Panc1 (cell line): ENCODE measurements at regions not wholly inside any gene's neighbourhood (a gene's known extent, or its start where the extent isn't known, plus 50 kb on each side); places are given as distances from the start of the nearest gene placed in this dataset.

Experiments used
- ATAC-seq: fragments of 200-7000 bp; cut with Tn5 transposase; 2 replicates; pipeline ENCODE4 v1.9.1; 2020; ENCODE audit warnings: mild to moderate bottlenecking, moderate library complexity
- BruUV-seq: library from RNA; stranded (reverse); fragments of 400-500 nt; replicated peaks from 2 replicates; lab custom pipeline; 2021; lab: Mats Ljungman, UMichigan
- CTCF ChIA-PET: fragments of 300-600 bp; sonication (Branson Sonifier 250); formaldehyde crosslinking; loops from one replicate; lab custom pipeline; 2022; ENCODE audit warnings: antibody characterized with exemption; lab: Charles Lee
- POLR2A ChIA-PET: fragments of 300-600 bp; sonication (Branson Sonifier 250); formaldehyde crosslinking; loops from one replicate; lab custom pipeline; 2022; ENCODE audit warnings: antibody characterized with exemption; lab: Charles Lee
- DNase-seq: peaks from one replicate; pipeline ENCODE4 v3.0.0-alpha.2; 2010; ENCODE audit warnings: low read depth, low spot score
- H3K27ac ChIP-seq: 2 replicates; pipeline ENCODE4 v1.5.1; 2011; ENCODE audit warnings: mild to moderate bottlenecking, low read length, inconsistent platforms
- H3K27me3 ChIP-seq: fragments of 200-500 bp; sonication (Bioruptor generic); 2 replicates; pipeline ENCODE4 v1.6.0; 2014; ENCODE audit warnings: low read length, inconsistent platforms; ENCODE audit not compliant: control insufficient read depth, insufficient read depth
- H3K36me3 ChIP-seq: fragments of 200-500 bp; sonication (Bioruptor generic); 2 replicates; pipeline ENCODE4 v1.5.1; 2014; ENCODE audit warnings: inconsistent platforms, mild to moderate bottlenecking, low read length, moderate library complexity; ENCODE audit not compliant: control insufficient read depth, insufficient read depth
- H3K4me1 ChIP-seq: 2 replicates; pipeline ENCODE4 v1.5.1; 2011; ENCODE audit warnings: inconsistent platforms, mild to moderate bottlenecking, low read length, moderate library complexity; ENCODE audit not compliant: control insufficient read depth, insufficient read depth
- H3K4me3 ChIP-seq, 2 experiments: 2 replicates each; pipeline ENCODE4 v1.5.1; 2011 to 2012; ENCODE audit warnings: low read depth in 2 of 2, low read length in 2 of 2, mild to moderate bottlenecking in 2 of 2, inconsistent platforms in 1 of 2, moderate library complexity in 1 of 2
- H3K9me3 ChIP-seq: fragments of 200-500 bp; sonication (Bioruptor generic); 2 replicates; pipeline ENCODE4 v1.5.1; 2014; ENCODE audit warnings: low read depth, mild to moderate bottlenecking, inconsistent platforms, low read length, moderate library complexity; ENCODE audit not compliant: control insufficient read depth, insufficient read depth
- CTCF ChIP-seq: fragments of 450-650 bp; IDR thresholded peaks from 2 replicates; pipeline ENCODE4 v1.5.1; 2017; ENCODE audit warnings: mild to moderate bottlenecking
- POLR2AphosphoS5 ChIP-seq: IDR thresholded peaks from 2 replicates; pipeline ENCODE4 v1.6.1; 2012; ENCODE audit warnings: mild to moderate bottlenecking, low read depth, low read length, moderate library complexity
- REST ChIP-seq, 2 experiments: IDR thresholded peaks; 2 replicates each; pipeline ENCODE4 v1.6.1; 2011 to 2012; ENCODE audit warnings: low read depth in 2 of 2, control low read depth in 1 of 2, low read length in 1 of 2, mild to moderate bottlenecking in 1 of 2, moderate library complexity in 1 of 2; ENCODE audit not compliant: insufficient read depth in 1 of 2
- SIN3A ChIP-seq: IDR thresholded peaks from 2 replicates; pipeline ENCODE4 v1.6.1; 2012; ENCODE audit warnings: low read depth, mild to moderate bottlenecking, low read length, moderate library complexity, borderline replicate concordance; ENCODE audit not compliant: insufficient read depth
- TCF7L2 ChIP-seq: IDR thresholded peaks from 2 replicates; pipeline ENCODE4 v1.6.1; 2011; ENCODE audit warnings: mild to moderate bottlenecking, low read depth, low read length, inconsistent platforms
- in situ Hi-C: cut with HindIII; loops from 2 replicates; pipeline ENCODE4 v1.10.0; 2016; ENCODE audit warnings: low sequenced_read_pairs, low pct_unique_long_range_greater_than_20kb
- intact Hi-C: fragments of 100-400 bp; cut with micrococcal nuclease; formaldehyde crosslinking; loops from one replicate; pipeline ENCODE4 v1.10.0; 2022; ENCODE audit not compliant: unreplicated experiment

- no peak overlapping the region for H3K4me3 ChIP-seq
- no peak for DNase-seq
- ChIA-PET POLR2A (no interaction called here), CTCF (no interaction called here)
- BruUV-seq = no TSS peak
- no peaks in the 10 kb centered on the region for H3K9me3 ChIP-seq
- H3K4me1 ChIP-seq = no peaks in the 10 kb centered on the region
- in situ Hi-C loops (no loop called here), intact Hi-C loops (no loop called here)
- TF ChIP-seq REST (IDR thresholded peaks at IDR 0.05; ENCODE audit: insufficient read depth in 1 of 2, low read depth in 2 of 2, low read length in 1 of 2) (no peak), CTCF (no peak), POLR2AphosphoS5 (no peak)
- no peak for ATAC-seq
- no peaks in the 10 kb centered on the region for H3K36me3 ChIP-seq
- H3K27ac ChIP-seq = no peak overlapping the region
- no peaks in the 10 kb centered on the region for H3K27me3 ChIP-seq
Observed at GRCh38 chr5:167243463-167243862, 1048.0 kb upstream of the WWC1 start.

- intact Hi-C loops (no loop called here), in situ Hi-C loops (no loop called here)
- ATAC-seq (no peak), DNase-seq (no peak)
- TF ChIP-seq TCF7L2 (no peak), POLR2AphosphoS5 (no peak), SIN3A (no peak), REST (IDR thresholded peaks at IDR 0.05; ENCODE audit: insufficient read depth in 1 of 2, low read depth in 2 of 2, low read length in 1 of 2) (no peak), CTCF (peak; percentile 43; the same call in 1 of the 2 replicates)
- POLR2A ChIA-PET = no interaction called here
- no TSS peak for BruUV-seq
- no peaks in the 10 kb centered on the region for H3K9me3 ChIP-seq
- no peaks in the 10 kb centered on the region for H3K36me3 ChIP-seq
- CTCF ChIA-PET = no interaction called here
- no peaks in the 10 kb centered on the region for H3K27me3 ChIP-seq
- no peak overlapping the region for H3K4me3 ChIP-seq
- H3K4me1 ChIP-seq = no peaks in the 10 kb centered on the region
- no peak overlapping the region for H3K27ac ChIP-seq
Observed at GRCh38 chr5:167244583-167244982, 1046.9 kb upstream of the WWC1 start.
